ENCODE measurements at regions not wholly inside any gene's neighbourhood (a gene's known extent, or its start where the extent isn't known, plus 50 kb on each side); places are given as distances from the start of the nearest gene placed in this dataset.

GRCh38 chr4:81609844-81610243 is 138.1 kb upstream of the RASGEF1B start:
- H3K4me1 ChIP-seq: peaks cover 0 to 13% (median 0%) of the 10 kb centered on the region in 4 donors
- no peak for TF ChIP-seq EP300 (IDR thresholded peaks at IDR 0.05)
- no peak for TF ChIP-seq POLR2AphosphoS5 (IDR thresholded peaks at IDR 0.05)
- TF ChIP-seq POLR2A (IDR thresholded peaks at IDR 0.05): no peak
- TF ChIP-seq, protein P1, sequence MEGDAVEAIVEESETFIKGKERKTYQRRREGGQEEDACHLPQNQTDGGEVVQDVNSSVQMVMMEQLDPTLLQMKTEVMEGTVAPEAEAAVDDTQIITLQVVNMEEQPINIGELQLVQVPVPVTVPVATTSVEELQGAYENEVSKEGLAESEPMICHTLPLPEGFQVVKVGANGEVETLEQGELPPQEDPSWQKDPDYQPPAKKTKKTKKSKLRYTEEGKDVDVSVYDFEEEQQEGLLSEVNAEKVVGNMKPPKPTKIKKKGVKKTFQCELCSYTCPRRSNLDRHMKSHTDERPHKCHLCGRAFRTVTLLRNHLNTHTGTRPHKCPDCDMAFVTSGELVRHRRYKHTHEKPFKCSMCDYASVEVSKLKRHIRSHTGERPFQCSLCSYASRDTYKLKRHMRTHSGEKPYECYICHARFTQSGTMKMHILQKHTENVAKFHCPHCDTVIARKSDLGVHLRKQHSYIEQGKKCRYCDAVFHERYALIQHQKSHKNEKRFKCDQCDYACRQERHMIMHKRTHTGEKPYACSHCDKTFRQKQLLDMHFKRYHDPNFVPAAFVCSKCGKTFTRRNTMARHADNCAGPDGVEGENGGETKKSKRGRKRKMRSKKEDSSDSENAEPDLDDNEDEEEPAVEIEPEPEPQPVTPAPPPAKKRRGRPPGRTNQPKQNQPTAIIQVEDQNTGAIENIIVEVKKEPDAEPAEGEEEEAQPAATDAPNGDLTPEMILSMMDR (IDR thresholded peaks at IDR 0.05): no peak
- no peak overlapping the region for H3K27ac ChIP-seq
- no peaks in the 10 kb centered on the region for H3K27me3 ChIP-seq
- no peak for DNase-seq
- WGBS, 5 donors: 82 to 92% (median 88%) methylated on average over 2 of the region's 2 CpGs
- H3K36me3 ChIP-seq: no peaks in the 10 kb centered on the region
- H3K4me3 ChIP-seq: no peak overlapping the region
- intact Hi-C loops (cut with DNase I; ENCODE audit: low total_unique reads): no loop called here
- no peaks in the 10 kb centered on the region for H3K9me3 ChIP-seq

DNA sequence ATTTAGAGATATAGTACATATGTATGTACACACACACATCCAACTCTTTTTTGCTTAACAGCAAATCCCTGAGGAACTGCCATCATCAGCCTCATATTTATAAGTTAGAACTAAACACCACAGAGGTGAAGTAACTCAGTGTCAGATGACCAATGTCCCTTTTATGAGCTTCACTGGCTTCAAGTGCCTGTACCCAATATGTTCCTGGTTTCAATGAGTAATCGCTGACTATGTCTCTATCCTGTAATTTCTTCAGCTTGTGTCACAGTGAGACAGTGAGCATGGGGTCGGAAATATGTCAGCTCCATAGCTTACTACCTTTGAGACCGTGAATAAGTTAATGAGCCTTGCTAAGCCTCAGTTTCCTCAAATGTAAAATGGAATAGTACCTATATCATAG is 136.2 kb upstream of the RASGEF1B start:
- no peak overlapping the region for H3K27ac ChIP-seq
- no peaks in the 10 kb centered on the region for H3K36me3 ChIP-seq
- H3K4me3 ChIP-seq: no peak overlapping the region
- no peaks in the 10 kb centered on the region for H3K27me3 ChIP-seq
- DNase-seq: no peak
- H3K9me3 ChIP-seq: no peaks in the 10 kb centered on the region
- 95 to 100% (median 96%) methylated on average over 3 of the region's 3 CpGs for WGBS, 5 donors
- TF ChIP-seq POLR2AphosphoS5 (IDR thresholded peaks at IDR 0.05) (no peak), POLR2A (IDR thresholded peaks at IDR 0.05) (no peak), EP300 (IDR thresholded peaks at IDR 0.05) (no peak)
- TF ChIP-seq, protein P1 (IDR thresholded peaks at IDR 0.05): no peak
- intact Hi-C loops (cut with DNase I; ENCODE audit: low total_unique reads): no loop called here
- H3K4me1 ChIP-seq: peaks cover 0 to 16% (median 0%) of the 10 kb centered on the region in 4 donors

- intact Hi-C loops (cut with DNase I; ENCODE audit: low total_unique reads): no loop called here
- H3K27me3 ChIP-seq: no peaks in the 10 kb centered on the region
- H3K4me1 ChIP-seq: peaks cover 0 to 16% (median 0%) of the 10 kb centered on the region in 4 donors
- peak in 1 of 2 donors; percentile 53 for DNase-seq
- H3K36me3 ChIP-seq: no peaks in the 10 kb centered on the region
- H3K9me3 ChIP-seq: no peaks in the 10 kb centered on the region
- 28 to 36% (median 29%) methylated on average over 4 of the region's 4 CpGs for WGBS, 5 donors
- peak overlapping the region in 4 of 5 donors; percentile 3 to 58 (median 54) for H3K27ac ChIP-seq
- TF ChIP-seq POLR2AphosphoS5 (IDR thresholded peaks at IDR 0.05): peak in 1 of 3 donors; percentile 8
- TF ChIP-seq, protein P1 (IDR thresholded peaks at IDR 0.05): no peak
- H3K4me3 ChIP-seq: no peak overlapping the region
These were observed 135.2 kb upstream of the RASGEF1B start for GRCh38 chr4:81606801-81607501.

DNA sequence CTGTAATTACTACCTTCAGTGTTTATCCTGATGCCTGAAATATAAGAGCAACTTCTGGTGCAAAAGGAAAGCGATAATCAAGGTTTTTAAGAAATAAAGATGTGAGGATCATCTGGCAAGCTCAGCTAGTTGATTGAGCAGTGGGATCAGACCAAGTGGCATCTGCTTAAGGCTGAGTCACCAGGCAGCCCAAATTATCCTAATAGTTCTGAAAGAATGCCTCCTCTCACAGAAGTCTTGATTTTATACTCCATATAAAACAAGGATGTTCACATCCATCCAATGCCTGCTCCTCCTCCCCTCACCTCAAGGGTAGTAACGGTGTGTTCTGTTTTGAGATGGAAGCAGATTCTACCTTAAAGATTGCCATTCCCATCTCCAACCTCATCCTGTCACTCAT is 134.5 kb upstream of the RASGEF1B start:
- Histone ChIP-seq H3K27ac (peak overlapping the region in 1 of 5 donors; percentile 55), H3K9me3 (no peaks in the 10 kb centered on the region), H3K4me3 (no peak overlapping the region), H3K27me3 (no peaks in the 10 kb centered on the region), H3K4me1 (peaks cover 0 to 20% (median 4%) of the 10 kb centered on the region in 4 donors), H3K36me3 (no peaks in the 10 kb centered on the region)
- TF ChIP-seq POLR2A (IDR thresholded peaks at IDR 0.05) (no peak), POLR2AphosphoS5 (IDR thresholded peaks at IDR 0.05) (no peak), EP300 (IDR thresholded peaks at IDR 0.05) (no peak)
- TF ChIP-seq, protein P1 (IDR thresholded peaks at IDR 0.05): no peak
- 89 to 100% (median 97%) methylated on average over 2 of the region's 2 CpGs for WGBS, 5 donors
- DNase-seq: no peak
- intact Hi-C loops (cut with DNase I; ENCODE audit: low total_unique reads): no loop called here
